Naive B cell (primary cell): ENCODE measurements at regions not wholly inside any gene's neighbourhood (a gene's known extent, or its start where the extent isn't known, plus 50 kb on each side); places are given as distances from the start of the nearest gene placed in this dataset.

ENCODE experiments used
- ATAC-seq, 2 donors: fragments of 150-1000 bp; cut with Tn5 transposase; 2 replicates each; pipeline ENCODE4 v1.10.0; 2021; ENCODE audit warnings: low read depth in 2 of 2, mild to moderate bottlenecking in 2 of 2, moderate library complexity in 2 of 2
- DNase-seq: peaks from one replicate; pipeline ENCODE4 v3.0.0; 2022
- H3K27ac Mint-ChIP-seq, 6 donors: one replicate each; pipeline ENCODE4 v1.8.0; 2020 to 2022; ENCODE audit warnings: mild to moderate bottlenecking in 6 of 6, mixed read lengths in 6 of 6, moderate library complexity in 5 of 6, inconsistent platforms in 2 of 6
- H3K27me3 Mint-ChIP-seq, 3 donors: one replicate each; pipeline ENCODE4 v1.8.0; 2021 to 2022; ENCODE audit warnings: mixed read lengths in 3 of 3, mild to moderate bottlenecking in 1 of 3
- H3K36me3 Mint-ChIP-seq, 2 donors: one replicate each; pipeline ENCODE4 v1.8.0; 2020 to 2022; ENCODE audit warnings: mixed read lengths in 2 of 2, inconsistent platforms in 1 of 2, mild to moderate bottlenecking in 1 of 2
- H3K4me1 Mint-ChIP-seq, 3 donors: one replicate each; pipeline ENCODE4 v1.8.0; 2020 to 2022; ENCODE audit warnings: mixed read lengths in 3 of 3, inconsistent platforms in 1 of 3, mild to moderate bottlenecking in 1 of 3, moderate library complexity in 1 of 3
- H3K4me3 Mint-ChIP-seq, 8 donors: one replicate each; pipeline ENCODE4 v1.8.0; 2020 to 2022; ENCODE audit warnings: mild to moderate bottlenecking in 8 of 8, mixed read lengths in 8 of 8, moderate library complexity in 8 of 8, inconsistent platforms in 2 of 8
- H3K9me3 Mint-ChIP-seq, 7 donors: one replicate each; pipeline ENCODE4 v1.8.0; 2020 to 2022; ENCODE audit warnings: mixed read lengths in 7 of 7, mild to moderate bottlenecking in 5 of 7, inconsistent platforms in 2 of 7, moderate library complexity in 1 of 7

DNA sequence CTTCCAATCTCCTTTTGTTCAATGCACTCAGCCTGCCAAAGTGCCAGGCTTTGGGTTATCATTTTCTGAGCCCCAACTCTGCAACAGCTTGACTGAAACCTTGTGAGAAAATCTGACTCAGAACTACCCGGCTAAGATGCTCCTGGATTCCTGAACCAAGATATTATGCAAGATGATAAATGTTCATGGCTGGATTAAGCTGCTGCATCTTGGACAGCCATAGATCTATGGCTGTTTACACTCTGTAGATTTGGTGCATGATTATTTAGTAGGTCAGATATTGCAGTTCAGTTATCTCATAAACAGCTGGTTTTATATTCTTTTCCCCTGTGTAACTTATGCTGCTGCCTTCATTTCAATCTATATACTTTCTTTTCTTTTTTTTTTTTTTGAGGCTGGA, 243.5 kb downstream of the GATA3 start:
- H3K36me3 Mint-ChIP-seq, result no peaks in the 10 kb centered on the region
- DNase-seq (no peak), ATAC-seq (no peak)
- peaks cover 0 to 11% (median 0%) of the 10 kb centered on the region in 7 donors for H3K9me3 Mint-ChIP-seq
- no peak overlapping the region for H3K27ac Mint-ChIP-seq
- peaks cover 16 to 27% (median 22%) of the 10 kb centered on the region in 3 donors for H3K27me3 Mint-ChIP-seq
- H3K4me3 Mint-ChIP-seq, result no peak overlapping the region
- H3K4me1 Mint-ChIP-seq, result no peaks in the 10 kb centered on the region

DNA sequence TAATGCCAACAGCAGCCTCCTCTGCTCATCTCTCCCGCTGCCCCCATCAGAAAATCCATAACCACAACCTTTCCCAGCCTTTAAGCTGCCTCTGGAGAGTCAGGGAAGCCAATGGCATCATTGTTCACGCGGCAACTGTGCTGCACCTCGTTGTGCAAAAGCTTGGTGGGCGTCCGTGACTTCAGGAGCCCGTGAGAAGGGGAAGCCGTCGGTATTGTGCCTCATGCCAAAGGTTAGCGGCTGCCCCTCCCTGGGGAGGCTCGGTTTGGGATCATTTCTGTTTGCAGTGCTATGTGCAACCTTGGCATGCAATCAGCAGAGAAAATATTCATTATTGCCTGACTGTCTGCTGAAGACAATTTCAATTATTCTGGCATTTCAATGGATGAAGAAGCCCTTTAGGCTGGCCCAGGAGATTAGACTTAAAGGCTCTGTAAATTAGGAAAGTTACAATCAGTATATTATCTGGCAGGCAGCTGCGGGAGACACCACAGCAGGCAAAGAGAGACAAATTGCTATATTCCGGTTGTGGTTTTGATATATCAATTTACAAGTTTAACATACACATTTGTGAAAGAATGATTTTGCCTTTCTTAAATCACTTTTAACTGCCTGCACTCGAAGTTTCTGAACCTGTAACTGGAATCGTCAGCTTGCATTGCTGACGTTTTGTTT, 244.5 kb downstream of the GATA3 start:
- Mint-ChIP-seq H3K27ac (peak overlapping the region in 1 of 6 donors; percentile 76), H3K9me3 (peaks cover 0 to 11% (median 0%) of the 10 kb centered on the region in 7 donors), H3K36me3 (no peaks in the 10 kb centered on the region), H3K4me3 (no peak overlapping the region), H3K27me3 (peaks cover 18 to 30% (median 22%) of the 10 kb centered on the region in 3 donors), H3K4me1 (no peaks in the 10 kb centered on the region)
- DNase-seq, result no peak
- ATAC-seq, result no peak

DNA sequence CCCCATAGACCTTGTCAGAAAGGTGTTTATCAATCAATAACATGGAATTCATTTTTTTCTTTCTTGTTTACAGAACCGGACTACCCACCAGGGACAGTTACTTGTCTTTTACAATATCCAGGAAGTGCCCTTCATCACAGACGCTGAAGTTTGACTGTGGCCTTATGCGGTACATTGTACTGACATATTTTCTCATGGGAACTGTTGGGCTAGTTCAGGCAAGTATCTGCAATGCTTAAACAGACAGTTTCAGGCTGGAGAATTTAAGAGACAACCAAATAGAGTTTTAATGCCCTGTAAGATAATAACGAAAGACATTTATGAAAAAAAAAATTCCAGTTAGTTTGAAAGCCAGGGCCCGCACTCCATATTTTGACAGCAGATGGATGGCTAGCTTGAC, 246.4 kb downstream of the GATA3 start:
- peaks cover 0 to 8% (median 0%) of the 10 kb centered on the region in 7 donors for H3K9me3 Mint-ChIP-seq
- no peak overlapping the region for H3K4me3 Mint-ChIP-seq
- H3K27ac Mint-ChIP-seq, result no peak overlapping the region
- ATAC-seq, result no peak
- H3K27me3 Mint-ChIP-seq, result peaks cover 18 to 23% (median 22%) of the 10 kb centered on the region in 3 donors
- H3K36me3 Mint-ChIP-seq, result no peaks in the 10 kb centered on the region
- no peak for DNase-seq
- H3K4me1 Mint-ChIP-seq, result no peaks in the 10 kb centered on the region

DNA sequence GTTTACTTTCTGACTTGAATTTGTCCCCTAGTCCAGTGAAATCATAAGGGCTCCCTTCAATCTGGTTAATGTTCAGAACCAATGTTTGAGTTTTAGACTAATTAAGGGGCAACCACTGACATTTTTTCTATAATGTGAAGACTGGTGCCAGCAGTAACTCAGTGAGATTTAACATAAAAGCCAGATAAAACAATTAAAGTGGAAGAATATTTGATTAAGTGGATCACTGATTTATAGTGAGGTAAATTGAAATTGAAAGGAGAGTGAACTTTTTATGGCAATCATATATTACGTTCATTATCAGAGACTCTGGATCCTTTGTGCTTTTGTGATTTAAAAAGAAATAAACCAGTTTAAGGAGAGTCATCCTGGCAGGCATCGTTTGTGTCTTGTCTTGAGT, 246.8 kb downstream of the GATA3 start:
- Mint-ChIP-seq H3K36me3 (no peaks in the 10 kb centered on the region), H3K27me3 (peaks cover 18 to 23% (median 21%) of the 10 kb centered on the region in 3 donors), H3K4me3 (no peak overlapping the region), H3K4me1 (no peaks in the 10 kb centered on the region), H3K27ac (no peak overlapping the region), H3K9me3 (peaks cover 0 to 9% (median 0%) of the 10 kb centered on the region in 7 donors)
- ATAC-seq (no peak), DNase-seq (no peak)

DNA sequence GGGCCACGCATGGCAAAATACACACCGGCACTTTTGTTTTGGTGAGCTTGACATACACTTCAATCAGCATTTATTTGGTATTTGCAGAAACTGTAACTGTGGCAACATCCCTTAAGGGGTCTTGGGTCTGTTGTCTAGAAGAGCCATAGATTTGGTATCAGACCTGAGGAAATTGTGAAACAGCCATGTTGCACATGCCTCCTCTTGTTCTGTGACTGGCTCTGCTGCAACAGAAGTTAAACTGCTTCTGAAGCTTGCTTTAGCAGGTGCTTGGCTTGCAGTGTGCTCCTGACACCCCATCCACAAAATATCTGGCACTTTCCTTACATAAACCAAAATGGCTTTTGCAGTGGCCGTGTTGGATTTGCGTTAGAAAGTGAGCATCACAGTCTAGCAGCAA, 247.3 kb downstream of the GATA3 start:
- Mint-ChIP-seq H3K36me3 (no peaks in the 10 kb centered on the region), H3K9me3 (peaks cover 0 to 9% (median 0%) of the 10 kb centered on the region in 7 donors), H3K4me3 (no peak overlapping the region), H3K27me3 (peaks cover 18 to 24% (median 21%) of the 10 kb centered on the region in 3 donors), H3K4me1 (no peaks in the 10 kb centered on the region), H3K27ac (no peak overlapping the region)
- DNase-seq (no peak), ATAC-seq (no peak)

DNA sequence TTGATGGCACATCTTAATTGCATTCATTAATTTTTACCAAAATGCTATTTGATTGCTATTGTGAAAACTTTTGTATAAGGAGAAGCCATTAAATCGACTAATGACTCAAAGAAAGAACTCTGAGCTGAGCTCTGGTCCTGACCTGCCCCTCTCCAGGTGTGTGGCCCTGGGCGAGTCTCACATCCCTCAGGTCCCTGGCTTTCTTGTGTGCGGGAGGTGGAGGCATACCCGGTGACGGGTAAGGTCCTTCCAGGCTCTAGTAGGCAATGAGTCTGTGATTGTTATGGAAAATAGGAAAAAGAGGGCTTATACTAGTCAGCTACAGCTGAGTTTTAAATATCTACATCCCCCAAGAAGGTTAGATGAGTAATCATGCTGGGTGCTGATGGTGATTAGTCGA, 248.1 kb downstream of the GATA3 start:
- Mint-ChIP-seq H3K27me3 (peaks cover 14 to 31% (median 18%) of the 10 kb centered on the region in 3 donors), H3K4me1 (no peaks in the 10 kb centered on the region), H3K27ac (no peak overlapping the region), H3K9me3 (peaks cover 0 to 5% (median 0%) of the 10 kb centered on the region in 7 donors), H3K4me3 (no peak overlapping the region), H3K36me3 (no peaks in the 10 kb centered on the region)
- DNase-seq (no peak), ATAC-seq (no peak)

DNA sequence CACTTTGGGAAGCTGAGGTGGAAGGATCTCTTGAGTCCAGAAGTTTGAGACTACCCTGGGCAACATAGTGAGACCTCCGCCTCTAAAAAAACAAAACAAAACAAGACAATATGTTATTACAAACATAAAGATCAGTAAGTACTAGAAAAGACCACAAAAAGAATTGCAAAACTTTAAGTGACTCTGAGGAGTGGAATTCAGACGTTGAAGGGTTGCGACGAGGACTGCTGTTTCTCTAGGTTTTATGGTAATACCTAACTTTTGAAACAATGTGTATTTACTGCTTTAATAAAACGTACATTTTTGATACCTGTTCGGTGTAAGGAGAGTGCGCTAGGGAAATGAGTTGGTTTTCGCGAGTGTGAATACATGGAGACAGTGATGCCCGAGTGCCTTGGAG, 250.4 kb downstream of the GATA3 start:
- peaks cover 0 to 5% (median under 1%) of the 10 kb centered on the region in 7 donors for H3K9me3 Mint-ChIP-seq
- ATAC-seq, result no peak
- no peak overlapping the region for H3K4me3 Mint-ChIP-seq
- no peaks in the 10 kb centered on the region for H3K36me3 Mint-ChIP-seq
- H3K27ac Mint-ChIP-seq, result no peak overlapping the region
- no peaks in the 10 kb centered on the region for H3K4me1 Mint-ChIP-seq
- H3K27me3 Mint-ChIP-seq, result peaks cover 13 to 20% (median 18%) of the 10 kb centered on the region in 3 donors
- no peak for DNase-seq

DNA sequence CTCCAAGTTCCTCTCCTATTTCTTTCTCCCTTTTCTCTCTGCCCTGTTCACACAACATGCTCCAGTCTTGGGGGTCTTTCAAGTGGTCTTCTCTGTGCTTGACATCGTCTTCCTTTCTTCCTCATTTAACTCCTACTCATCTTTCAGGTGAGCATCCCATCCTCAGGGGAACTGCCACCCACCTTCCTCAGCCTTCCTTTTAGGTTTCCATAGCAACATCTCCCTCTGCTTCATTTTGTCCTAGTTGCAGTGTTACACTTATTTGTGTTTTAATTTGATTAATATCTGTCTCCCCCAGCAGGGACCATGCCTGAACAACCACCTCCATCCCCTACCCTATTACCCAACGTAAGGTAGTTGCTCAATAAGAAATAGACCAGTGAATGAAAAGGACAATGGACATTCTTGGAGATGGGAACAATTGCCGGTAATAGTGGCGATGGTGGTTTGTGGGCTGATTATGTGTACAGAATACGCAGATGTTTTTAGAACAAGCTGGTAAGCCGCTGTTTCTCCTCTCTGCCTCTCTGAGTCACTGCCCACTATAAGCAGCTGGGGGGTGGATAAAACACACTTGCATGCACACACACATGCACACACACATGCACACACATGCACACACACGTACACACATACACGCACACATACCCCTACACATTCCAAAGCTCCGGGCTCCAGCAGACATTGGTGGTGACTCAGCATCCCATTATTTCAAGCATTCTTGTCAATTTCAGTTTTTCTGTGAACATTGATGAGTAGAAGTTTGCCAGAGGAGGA, 251.6 kb downstream of the GATA3 start:
- H3K4me1 Mint-ChIP-seq, result no peaks in the 10 kb centered on the region
- H3K9me3 Mint-ChIP-seq, result peaks cover 0 to 5% (median 2%) of the 10 kb centered on the region in 7 donors
- ATAC-seq (no peak), DNase-seq (no peak)
- no peak overlapping the region for H3K4me3 Mint-ChIP-seq
- H3K36me3 Mint-ChIP-seq, result no peaks in the 10 kb centered on the region
- H3K27ac Mint-ChIP-seq, result no peak overlapping the region
- peaks cover 13 to 20% (median 18%) of the 10 kb centered on the region in 3 donors for H3K27me3 Mint-ChIP-seq

DNA sequence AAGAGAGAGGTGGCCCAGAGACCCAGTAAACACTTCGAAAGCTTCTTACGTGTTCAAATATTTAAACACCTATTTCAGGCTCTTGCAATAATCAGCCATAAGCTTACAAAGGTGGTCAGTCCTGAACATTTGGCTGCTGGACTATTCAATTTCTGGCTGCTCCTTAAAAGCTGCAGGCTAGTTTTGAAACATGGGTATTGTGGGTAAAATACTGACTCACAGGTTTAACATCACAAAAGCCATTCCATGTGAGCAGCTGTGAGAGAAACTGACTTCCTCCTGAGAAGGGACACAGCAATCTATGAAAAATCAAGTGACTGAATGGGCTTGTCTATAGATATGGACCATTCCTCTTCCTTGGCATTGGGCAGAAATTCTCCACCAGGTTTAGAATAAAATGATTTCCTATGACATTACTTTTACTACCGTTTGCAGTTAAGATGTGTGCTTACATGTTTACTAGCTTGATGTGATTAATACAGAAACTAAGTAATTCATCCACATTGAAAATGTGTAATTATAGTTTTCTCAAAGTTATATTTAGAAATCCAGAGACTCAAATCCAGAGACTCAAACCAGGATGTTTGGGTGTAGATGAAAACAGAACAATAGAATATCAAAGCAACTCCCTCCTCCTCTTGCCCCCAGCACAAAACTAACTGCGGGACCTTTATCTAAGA, 252.3 kb downstream of the GATA3 start:
- H3K36me3 Mint-ChIP-seq, result no peaks in the 10 kb centered on the region
- H3K27me3 Mint-ChIP-seq, result peaks cover 13 to 20% (median 18%) of the 10 kb centered on the region in 3 donors
- no peak for ATAC-seq

DNA sequence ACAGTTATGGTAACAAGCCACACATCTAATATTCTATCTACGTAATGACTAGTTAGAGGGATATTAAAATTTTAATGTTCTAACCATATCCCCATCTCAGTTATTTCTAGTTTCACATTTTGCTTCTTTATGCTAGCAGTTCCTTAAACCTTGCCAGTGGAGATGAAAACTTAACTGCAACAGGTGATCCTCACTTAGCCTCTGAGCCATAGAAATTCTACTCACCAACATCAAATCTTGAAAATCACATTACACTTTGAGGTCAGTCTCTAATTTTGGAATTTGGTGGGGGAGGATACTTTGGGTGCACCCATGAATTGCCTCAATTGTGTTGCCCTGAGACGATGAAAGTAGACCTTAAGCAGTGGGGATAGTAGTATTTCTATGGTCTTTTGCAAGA, 256.4 kb downstream of the GATA3 start:
- ATAC-seq (no peak), DNase-seq (no peak)
- Mint-ChIP-seq H3K27ac (no peak overlapping the region), H3K9me3 (peaks cover 0 to 3% (median 2%) of the 10 kb centered on the region in 7 donors), H3K4me3 (no peak overlapping the region), H3K27me3 (peaks cover 0 to 8% (median 3%) of the 10 kb centered on the region in 3 donors), H3K4me1 (no peaks in the 10 kb centered on the region), H3K36me3 (no peaks in the 10 kb centered on the region)

More for the DNA sequence above, 252.3 kb downstream of the GATA3 start:
- H3K4me3 Mint-ChIP-seq, result no peak overlapping the region
- peaks cover 0 to 5% (median 2%) of the 10 kb centered on the region in 7 donors for H3K9me3 Mint-ChIP-seq
- no peak for DNase-seq
- H3K4me1 Mint-ChIP-seq, result no peaks in the 10 kb centered on the region
- no peak overlapping the region for H3K27ac Mint-ChIP-seq

DNA sequence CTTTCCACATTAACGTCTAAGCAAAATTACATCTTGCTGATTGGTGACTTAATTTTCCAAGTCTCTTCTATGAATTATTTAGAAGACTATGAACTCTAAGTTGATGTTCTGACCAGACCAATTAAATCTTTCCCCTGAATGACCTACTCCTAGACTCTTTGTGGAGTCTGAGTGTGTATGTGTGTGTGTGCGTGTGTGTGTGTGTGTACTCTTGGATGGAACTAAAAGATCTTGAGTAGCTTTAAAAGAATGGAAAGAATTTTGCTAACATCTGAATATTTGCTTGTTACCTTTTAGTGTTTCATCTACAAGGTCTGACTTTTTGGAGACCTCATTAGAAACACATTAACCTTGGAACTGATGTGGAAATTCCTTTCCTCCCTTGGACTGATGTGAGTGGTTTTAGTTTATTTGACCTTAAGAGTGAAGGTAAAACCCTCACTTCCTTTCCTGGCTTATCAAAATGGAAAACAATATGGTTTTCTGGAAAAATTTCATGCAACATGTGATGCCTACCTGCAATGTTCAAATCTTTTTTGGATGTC, 257.1 kb downstream of the GATA3 start:
- peaks cover 0 to 8% (median 0%) of the 10 kb centered on the region in 3 donors for H3K27me3 Mint-ChIP-seq
- H3K4me1 Mint-ChIP-seq, result no peaks in the 10 kb centered on the region
- H3K27ac Mint-ChIP-seq, result no peak overlapping the region
- no peaks in the 10 kb centered on the region for H3K36me3 Mint-ChIP-seq
- H3K9me3 Mint-ChIP-seq, result peaks cover 0 to 3% (median 2%) of the 10 kb centered on the region in 7 donors
- ATAC-seq (no peak), DNase-seq (no peak)
- H3K4me3 Mint-ChIP-seq, result no peak overlapping the region

DNA sequence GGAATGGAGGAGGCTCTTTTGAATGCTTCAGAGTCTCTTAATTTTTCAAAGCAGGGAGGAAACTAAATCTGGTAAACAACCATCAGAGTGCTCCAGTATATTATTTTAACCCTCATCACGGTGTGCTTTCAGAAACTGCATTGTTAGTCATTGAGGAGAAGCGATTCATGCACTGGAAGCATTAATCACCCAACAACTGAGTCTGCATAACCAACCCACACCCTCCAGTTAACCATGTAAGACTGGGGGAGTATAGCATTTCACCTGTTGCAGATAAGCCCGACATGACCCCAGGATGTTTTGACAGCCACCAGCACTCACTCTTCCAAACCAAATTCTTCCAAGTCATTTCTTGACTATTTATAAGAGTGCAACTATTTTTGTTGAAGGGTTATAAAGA, 257.6 kb downstream of the GATA3 start:
- no peak for DNase-seq
- H3K27me3 Mint-ChIP-seq, result peaks cover 0 to 4% (median 0%) of the 10 kb centered on the region in 3 donors

DNA sequence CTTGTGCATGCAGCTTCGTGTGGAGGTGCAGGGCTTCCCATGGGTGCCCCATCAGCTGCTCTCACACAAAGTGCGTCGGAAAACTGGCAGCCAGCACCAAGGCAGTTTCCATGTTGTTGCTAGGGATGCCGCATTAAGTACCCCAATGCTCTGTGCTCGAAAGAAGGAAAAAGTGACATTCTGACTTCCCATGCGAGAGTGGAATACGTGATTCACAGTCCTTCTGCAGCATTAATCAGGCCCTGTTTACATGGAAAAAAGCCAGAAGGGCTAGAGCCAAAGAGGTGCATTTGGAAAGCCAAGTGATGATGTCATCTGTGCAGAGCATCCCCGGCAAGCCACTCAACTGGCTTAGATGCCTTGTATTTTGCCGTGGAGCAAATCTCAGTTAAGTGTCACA, 258.3 kb downstream of the GATA3 start:
- Mint-ChIP-seq H3K36me3 (no peaks in the 10 kb centered on the region), H3K27me3 (no peaks in the 10 kb centered on the region), H3K4me3 (no peak overlapping the region), H3K9me3 (peaks cover 0 to 3% (median 2%) of the 10 kb centered on the region in 7 donors), H3K27ac (no peak overlapping the region), H3K4me1 (no peaks in the 10 kb centered on the region)
- DNase-seq (no peak), ATAC-seq (no peak)

More for the DNA sequence above, 257.6 kb downstream of the GATA3 start:
- H3K9me3 Mint-ChIP-seq, result peaks cover 0 to 3% (median 2%) of the 10 kb centered on the region in 7 donors
- H3K4me3 Mint-ChIP-seq, result no peak overlapping the region
- H3K27ac Mint-ChIP-seq, result no peak overlapping the region
- no peaks in the 10 kb centered on the region for H3K4me1 Mint-ChIP-seq
- H3K36me3 Mint-ChIP-seq, result no peaks in the 10 kb centered on the region
- ATAC-seq, result no peak
